GM12875 (cell line): ENCODE measurements at regions not wholly inside any gene's neighbourhood (a gene's known extent, or its start where the extent isn't known, plus 50 kb on each side); places are given as distances from the start of the nearest gene placed in this dataset.
"Not testable (repeated sequence)": the region's sequence is repeated elsewhere in the genome, so short reads cannot be mapped to it uniquely, and the experiment has no call there.

Source experiments
- H3K4me3 ChIP-seq: one replicate; pipeline ENCODE4 v1.5.1; 2011; ENCODE audit warnings: low read depth, low read length, control low read depth
- TF ChIP-seq, protein P1 (sequence below): IDR thresholded peaks from 2 replicates; pipeline ENCODE4 v1.5.1; 2011; ENCODE audit warnings: low read depth, mild to moderate bottlenecking, control low read depth, inconsistent platforms, low read length, moderate library complexity, borderline replicate concordance; ENCODE audit not compliant: insufficient read depth

DNA sequence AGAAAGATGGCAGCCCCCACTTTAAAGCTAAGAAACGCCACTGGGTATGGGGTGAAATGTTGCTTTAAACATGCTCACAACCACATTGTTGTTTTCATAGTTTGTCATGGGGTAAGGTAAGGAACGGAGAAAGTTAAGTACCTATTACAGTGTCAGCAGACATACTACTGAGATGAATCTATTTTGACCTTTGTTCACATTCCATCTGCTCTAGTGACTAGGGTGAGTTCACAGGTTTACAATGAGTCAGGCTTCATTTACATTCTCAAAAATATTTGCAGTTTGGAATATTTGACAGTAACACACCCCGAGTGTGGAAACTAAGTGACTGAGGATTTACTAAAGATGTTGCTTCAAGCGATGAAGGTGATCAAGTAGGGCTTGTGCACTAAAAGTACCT is 428.7 kb upstream of the ACVR2A start:
- TF ChIP-seq, protein P1, sequence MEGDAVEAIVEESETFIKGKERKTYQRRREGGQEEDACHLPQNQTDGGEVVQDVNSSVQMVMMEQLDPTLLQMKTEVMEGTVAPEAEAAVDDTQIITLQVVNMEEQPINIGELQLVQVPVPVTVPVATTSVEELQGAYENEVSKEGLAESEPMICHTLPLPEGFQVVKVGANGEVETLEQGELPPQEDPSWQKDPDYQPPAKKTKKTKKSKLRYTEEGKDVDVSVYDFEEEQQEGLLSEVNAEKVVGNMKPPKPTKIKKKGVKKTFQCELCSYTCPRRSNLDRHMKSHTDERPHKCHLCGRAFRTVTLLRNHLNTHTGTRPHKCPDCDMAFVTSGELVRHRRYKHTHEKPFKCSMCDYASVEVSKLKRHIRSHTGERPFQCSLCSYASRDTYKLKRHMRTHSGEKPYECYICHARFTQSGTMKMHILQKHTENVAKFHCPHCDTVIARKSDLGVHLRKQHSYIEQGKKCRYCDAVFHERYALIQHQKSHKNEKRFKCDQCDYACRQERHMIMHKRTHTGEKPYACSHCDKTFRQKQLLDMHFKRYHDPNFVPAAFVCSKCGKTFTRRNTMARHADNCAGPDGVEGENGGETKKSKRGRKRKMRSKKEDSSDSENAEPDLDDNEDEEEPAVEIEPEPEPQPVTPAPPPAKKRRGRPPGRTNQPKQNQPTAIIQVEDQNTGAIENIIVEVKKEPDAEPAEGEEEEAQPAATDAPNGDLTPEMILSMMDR: no peak

DNA sequence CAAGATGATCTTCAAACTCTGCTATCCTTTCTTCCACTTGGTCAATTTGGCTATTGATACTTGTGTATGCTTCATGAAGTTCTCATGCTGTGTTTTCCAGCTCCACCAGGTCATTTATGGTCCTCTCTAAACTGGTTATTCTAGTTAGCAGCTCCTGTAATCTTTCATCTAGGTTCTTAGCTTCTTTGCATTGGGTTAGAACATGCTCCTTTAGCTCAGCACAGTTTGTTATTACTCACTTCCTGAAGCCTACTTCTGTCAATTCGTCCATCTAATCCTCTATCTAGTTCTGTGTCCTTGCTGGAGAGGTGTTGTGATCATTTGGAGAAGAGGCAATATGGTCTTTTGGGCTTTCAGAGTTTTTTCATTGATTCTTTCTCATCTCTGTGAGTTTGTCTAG is 430.2 kb upstream of the ACVR2A start:
- not testable (repeated sequence) for H3K4me3 ChIP-seq

More for the DNA sequence above, 428.7 kb upstream of the ACVR2A start:
- no peak overlapping the region for H3K4me3 ChIP-seq

DNA sequence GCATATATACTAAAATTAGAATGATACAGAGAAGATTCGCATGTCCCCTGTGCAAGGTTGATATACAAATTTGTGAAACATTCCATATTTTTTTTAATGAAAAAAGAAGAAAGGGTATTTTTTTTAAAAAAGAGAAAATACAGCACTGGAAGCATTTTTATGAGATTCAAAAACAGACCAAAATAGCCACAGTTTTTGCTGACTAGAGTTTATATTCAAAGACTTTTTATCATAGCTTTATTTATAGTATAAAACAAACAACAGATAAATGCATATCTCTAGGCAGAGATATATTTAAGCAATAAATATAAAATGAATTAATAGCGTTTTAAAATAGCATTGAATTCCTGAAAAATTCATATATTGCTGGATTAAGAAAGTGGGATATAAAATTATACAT is 436.5 kb upstream of the ACVR2A start:
- H3K4me3 ChIP-seq: no peak overlapping the region
- TF ChIP-seq, protein P1: no peak

DNA sequence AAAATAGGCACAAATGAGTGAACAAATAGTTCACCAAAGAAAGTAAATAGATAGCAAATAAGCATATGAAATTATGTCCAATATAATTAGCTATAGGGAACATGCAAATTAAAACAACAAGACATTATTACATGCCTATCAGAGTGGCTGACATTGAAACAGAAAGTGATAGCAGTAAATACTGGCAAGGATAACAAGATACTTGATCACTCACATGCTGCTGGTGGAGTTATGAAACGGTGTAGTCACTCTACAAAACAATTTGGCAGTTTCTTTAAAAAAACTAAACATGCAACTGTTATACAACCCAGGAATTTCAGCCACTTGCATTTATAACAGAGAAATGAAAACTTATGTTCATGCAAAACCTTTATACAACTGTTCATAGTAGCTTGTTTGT is 439.2 kb upstream of the ACVR2A start:
- TF ChIP-seq, protein P1: no peak
- no peak overlapping the region for H3K4me3 ChIP-seq

DNA sequence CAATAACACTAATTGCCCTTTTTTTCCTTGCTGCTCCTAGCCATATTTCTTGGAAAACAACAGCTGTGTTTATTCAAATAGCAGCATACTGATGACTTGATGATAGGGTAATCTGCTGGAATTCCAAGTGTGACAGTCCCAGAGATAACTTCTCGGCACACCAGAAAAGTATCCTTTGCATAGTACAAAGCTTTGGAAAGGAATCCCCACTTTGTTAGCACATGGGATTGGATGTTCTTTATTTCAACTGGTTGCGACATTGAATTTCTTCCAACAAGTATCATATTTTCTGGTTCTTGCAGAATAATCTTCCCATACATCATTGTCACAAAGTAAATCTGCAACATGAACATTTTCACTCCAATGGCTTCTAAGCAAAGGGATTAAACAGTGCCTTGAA is 445.8 kb upstream of the ACVR2A start:
- no peak overlapping the region for H3K4me3 ChIP-seq
- TF ChIP-seq, protein P1: no peak

DNA sequence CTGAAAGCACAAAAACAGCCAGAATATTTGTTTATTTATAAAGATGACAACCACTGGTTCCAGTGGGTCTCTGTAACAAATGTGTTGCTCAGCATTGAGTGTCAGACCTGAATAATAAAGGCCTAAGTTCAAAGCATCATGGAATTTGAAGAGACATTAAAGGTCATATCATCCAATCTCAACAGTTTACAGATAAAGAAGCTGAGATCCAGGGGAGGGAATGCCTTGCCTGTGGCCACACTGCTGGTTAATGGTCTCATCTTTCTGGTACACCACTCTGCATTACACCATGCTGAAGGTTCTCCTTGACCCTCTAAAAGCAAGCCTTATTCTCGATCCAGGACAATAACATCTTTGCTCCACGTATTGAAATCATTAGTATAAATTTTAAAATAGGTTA is 446.5 kb upstream of the ACVR2A start:
- H3K4me3 ChIP-seq: no peak overlapping the region
- TF ChIP-seq, protein P1: no peak

DNA sequence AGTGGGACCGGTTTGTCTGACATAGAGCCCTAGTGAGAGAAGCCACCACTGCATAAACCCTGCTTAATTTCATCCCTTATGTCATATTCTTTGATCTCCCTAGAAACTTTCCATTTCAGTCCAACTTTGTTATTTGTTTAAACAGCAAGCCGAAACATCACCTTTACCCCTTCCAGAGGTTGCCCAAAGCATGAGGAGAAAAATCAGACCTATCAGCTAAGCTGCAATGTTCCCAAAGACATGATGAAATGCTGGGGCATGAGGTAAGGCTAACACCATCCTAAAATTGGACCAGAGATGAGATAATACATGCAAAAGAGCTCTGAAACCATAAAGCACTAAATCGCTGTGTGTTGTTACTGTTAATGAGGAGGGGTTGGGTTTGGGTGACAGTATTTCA is 447.9 kb upstream of the ACVR2A start:
- TF ChIP-seq, protein P1: no peak
- no peak overlapping the region for H3K4me3 ChIP-seq

DNA sequence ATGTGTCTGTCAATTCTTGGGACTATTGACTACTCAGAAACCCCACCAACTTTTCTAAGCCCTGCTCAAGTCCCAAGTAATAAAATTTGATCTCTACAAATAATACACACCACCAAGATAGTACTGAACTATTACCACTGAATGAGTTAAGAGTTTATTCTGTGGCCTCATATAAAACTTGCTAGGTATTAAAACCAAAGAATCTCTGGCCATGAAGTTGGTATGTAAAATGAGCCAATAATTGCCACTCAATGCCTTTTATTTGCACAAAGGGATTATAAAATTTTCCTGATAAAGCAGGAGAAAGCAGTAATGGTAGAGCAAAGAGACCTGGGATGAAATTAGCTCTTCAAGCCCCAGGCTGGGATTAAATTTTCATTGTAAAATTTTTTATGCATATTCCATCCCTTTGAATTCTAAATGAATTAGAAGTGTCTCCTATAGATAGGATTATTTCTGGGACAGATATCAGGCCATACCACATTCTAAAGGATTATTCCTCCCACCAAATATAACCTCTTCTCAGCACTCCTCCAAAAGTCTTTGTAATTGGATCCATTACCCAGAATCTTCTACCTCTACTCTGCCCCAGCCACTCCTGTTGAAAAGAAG is 450.5 kb upstream of the ACVR2A start:
- no peak overlapping the region for H3K4me3 ChIP-seq
- TF ChIP-seq, protein P1: no peak
